H1 (cell line): ENCODE measurements at regions not wholly inside any gene's neighbourhood (a gene's known extent, or its start where the extent isn't known, plus 50 kb on each side); places are given as distances from the start of the nearest gene placed in this dataset.

Experiments used
- BACH1 ChIP-seq: IDR thresholded peaks from 2 replicates; pipeline ENCODE4 v1.6.1; 2012; ENCODE audit warnings: low read length, improper control_type of control experiment
- BRCA1 ChIP-seq: IDR thresholded peaks from 2 replicates; pipeline ENCODE4 v1.6.1; 2012; ENCODE audit warnings: low read depth, low read length, improper control_type of control experiment
- CTCF ChIP-seq, 3 experiments: IDR thresholded peaks; 1 replicate in 2 of 3; 2 replicates in 1 of 3; pipeline versions ENCODE4 v1.5.1 to v1.6.1; 2011; ENCODE audit warnings: low read length in 3 of 3, mild to moderate bottlenecking in 3 of 3, inconsistent platforms in 2 of 3, low read depth in 1 of 3, moderate library complexity in 1 of 3; ENCODE audit not compliant: insufficient read depth in 1 of 3; ENCODE audit errors: control extremely low read depth in 1 of 3
- EP300 ChIP-seq, 2 experiments: IDR thresholded peaks; 1 replicate in 1 of 2; 2 replicates in 1 of 2; pipeline ENCODE4 v1.6.1; 2011 to 2012; ENCODE audit warnings: low read depth in 2 of 2, low read length in 2 of 2, mild to moderate bottlenecking in 2 of 2, borderline replicate concordance in 1 of 2, inconsistent platforms in 1 of 2, moderate library complexity in 1 of 2
- NRF1 ChIP-seq: IDR thresholded peaks from 2 replicates; pipeline ENCODE4 v1.6.1; 2011; ENCODE audit warnings: mild to moderate bottlenecking, low read depth, low read length, improper control_type of control experiment
- POLR2A ChIP-seq, 2 experiments: IDR thresholded peaks; 1 replicate in 1 of 2; 2 replicates in 1 of 2; pipeline ENCODE4 v1.6.1; 2011; ENCODE audit warnings: low read depth in 2 of 2, low read length in 2 of 2, mild to moderate bottlenecking in 2 of 2; ENCODE audit errors: control extremely low read depth in 1 of 2
- RAD21 ChIP-seq, 2 experiments: IDR thresholded peaks in 1 of 2; conservative IDR thresholded peaks in 1 of 2; 2 replicates each; pipeline ENCODE4 v1.6.1; 2011; ENCODE audit warnings: low read depth in 2 of 2, low read length in 2 of 2, improper control_type of control experiment in 1 of 2, inconsistent platforms in 1 of 2, mild to moderate bottlenecking in 1 of 2, moderate library complexity in 1 of 2
- RXRA ChIP-seq: IDR thresholded peaks from 2 replicates; pipeline ENCODE4 v1.6.1; 2011; ENCODE audit warnings: low read depth, mild to moderate bottlenecking, low read length, moderate library complexity; ENCODE audit not compliant: insufficient read depth
- SRF ChIP-seq: IDR thresholded peaks from 2 replicates; pipeline ENCODE4 v1.6.1; 2011; ENCODE audit warnings: mild to moderate bottlenecking, low read depth, low read length, moderate library complexity
- SUZ12 ChIP-seq: fragments of 200-600 bp; sonication (generic); IDR thresholded peaks from 2 replicates; pipeline ENCODE4 v1.6.1; 2012; ENCODE audit warnings: mild to moderate bottlenecking, inconsistent platforms, low read length, moderate library complexity, mixed read lengths
- TAF1 ChIP-seq: IDR thresholded peaks from 2 replicates; pipeline ENCODE4 v1.6.1; 2011; ENCODE audit warnings: mild to moderate bottlenecking, low read depth, low read length

GRCh38 chr13:73261739-73262216 is 203.0 kb downstream of the KLF5 start:
- TF ChIP-seq CTCF (IDR thresholded peaks at IDR 0.05; ENCODE audit: control extremely low read depth in 1 of 3, insufficient read depth in 1 of 3, low read depth in 1 of 3, low read length in 3 of 3) (no peak), BACH1 (no peak), BRCA1 (no peak), SUZ12 (no peak), POLR2A (IDR thresholded peaks at IDR 0.05; ENCODE audit: control extremely low read depth in 1 of 2, low read depth in 2 of 2, low read length in 2 of 2) (no peak), RAD21 (IDR thresholded peaks at IDR 0.05 in 1 of 2, conservative IDR thresholded peaks at IDR 0.05 in 1 of 2; ENCODE audit: low read depth in 2 of 2, low read length in 2 of 2) (no peak), SRF (no peak), EP300 (IDR thresholded peaks at IDR 0.05; ENCODE audit: borderline replicate concordance in 1 of 2, low read depth in 2 of 2, low read length in 2 of 2) (no peak), NRF1 (no peak), RXRA (no peak), TAF1 (no peak)
